Neural progenitor cell (in vitro differentiated cells): ENCODE measurements at regions not wholly inside any gene's neighbourhood (a gene's known extent, or its start where the extent isn't known, plus 50 kb on each side); places are given as distances from the start of the nearest gene placed in this dataset.

ENCODE experiments used
- DNase-seq: peaks from one replicate; pipeline ENCODE4 v3.0.0-alpha.2; 2016; ENCODE audit warnings: low spot score
- H2AFZ ChIP-seq: fragments of 200-600 bp; sonication (generic); replicated peaks from 2 replicates; pipeline ENCODE4 v1.6.1; 2016; ENCODE audit warnings: antibody characterized with exemption
- H3F3A ChIP-seq: fragments of 200-600 bp; sonication (generic); 2 replicates; pipeline ENCODE4 v1.6.1; 2016; ENCODE audit warnings: antibody characterized with exemption, low read depth
- H3K27ac ChIP-seq: fragments of 200-600 bp; sonication (generic); 2 replicates; pipeline ENCODE4 v1.5.1; 2016; ENCODE audit warnings: mild to moderate bottlenecking
- H3K27me3 ChIP-seq: fragments of 200-600 bp; sonication (generic); 2 replicates; pipeline ENCODE4 v1.6.1; 2016; ENCODE audit warnings: mild to moderate bottlenecking, moderate library complexity
- H3K36me3 ChIP-seq: fragments of 200-600 bp; sonication (generic); 2 replicates; pipeline ENCODE4 v1.5.1; 2016
- H3K4me1 ChIP-seq: fragments of 200-600 bp; sonication (generic); 2 replicates; pipeline ENCODE4 v1.6.1; 2016; ENCODE audit warnings: mixed run types
- H3K4me2 ChIP-seq: fragments of 200-600 bp; sonication (generic); 2 replicates; pipeline ENCODE4 v1.6.1; 2016
- H3K4me3 ChIP-seq: fragments of 200-600 bp; sonication (generic); 2 replicates; pipeline ENCODE4 v1.5.1; 2016
- H3K79me2 ChIP-seq: fragments of 200-600 bp; sonication (generic); 2 replicates; pipeline ENCODE4 v1.6.1; 2016; ENCODE audit warnings: low read depth
- H3K9ac ChIP-seq: fragments of 200-600 bp; sonication (generic); 2 replicates; pipeline ENCODE4 v1.6.1; 2016
- H3K9me3 ChIP-seq: fragments of 200-600 bp; sonication (generic); 2 replicates; pipeline ENCODE4 v1.5.1; 2016; ENCODE audit warnings: low read depth
- H4K20me1 ChIP-seq: fragments of 200-600 bp; sonication (generic); 2 replicates; pipeline ENCODE4 v1.6.1; 2016; ENCODE audit warnings: low read depth
- H3K27ac Mint-ChIP-seq: 3 replicates; pipeline ENCODE4 v1.8.0; 2021; ENCODE audit warnings: mixed read lengths
- H3K27me3 Mint-ChIP-seq: 2 replicates; pipeline ENCODE4 v1.8.0; 2022; ENCODE audit warnings: low read depth, mild to moderate bottlenecking, inconsistent platforms, moderate library complexity, mixed read lengths; ENCODE audit not compliant: insufficient read depth
- H3K36me3 Mint-ChIP-seq: 3 replicates; pipeline ENCODE4 v1.8.0; 2021; ENCODE audit warnings: mixed read lengths
- H3K4me1 Mint-ChIP-seq: 3 replicates; pipeline ENCODE4 v1.8.0; 2021; ENCODE audit warnings: mixed read lengths
- H3K4me3 Mint-ChIP-seq: 3 replicates; pipeline ENCODE4 v1.8.0; 2021; ENCODE audit warnings: mild to moderate bottlenecking, moderate library complexity, mixed read lengths
- H3K9me3 Mint-ChIP-seq: 3 replicates; pipeline ENCODE4 v1.8.0; 2020; ENCODE audit warnings: mixed read lengths
- CTCF ChIP-seq: fragments of 200-600 bp; sonication (generic); IDR thresholded peaks from 2 replicates; pipeline ENCODE4 v1.5.1; 2017; ENCODE audit warnings: antibody characterized with exemption, mild to moderate bottlenecking
- EZH2 ChIP-seq: fragments of 200-600 bp; sonication (generic); IDR thresholded peaks from 2 replicates; pipeline ENCODE4 v1.6.1; 2017; ENCODE audit warnings: antibody characterized with exemption, mild to moderate bottlenecking, moderate library complexity
- EZH2phosphoT487 ChIP-seq: fragments of 200-600 bp; sonication (generic); IDR thresholded peaks from 2 replicates; pipeline ENCODE4 v1.6.1; 2017; ENCODE audit warnings: antibody characterized with exemption

- DNase-seq, result peak; percentile 13
Measured at GRCh38 chr4:74873545-74874301, 59.2 kb upstream of the PARM1 start.

GRCh38 chr4:74858921-74859562 is 64.7 kb upstream of the BTC start:
- Histone ChIP-seq H3K4me1 (no peaks in the 10 kb centered on the region), H2AFZ (no peak overlapping the region), H3K9ac (no peak overlapping the region), H3F3A (no peaks in the 10 kb centered on the region), H4K20me1 (no peaks in the 10 kb centered on the region), H3K9me3 (no peaks in the 10 kb centered on the region), H3K27me3 (no peaks in the 10 kb centered on the region), H3K4me3 (no peak overlapping the region), H3K4me2 (no peak overlapping the region), H3K27ac (no peak overlapping the region), H3K79me2 (no peaks in the 10 kb centered on the region), H3K36me3 (no peaks in the 10 kb centered on the region)
- TF ChIP-seq EZH2phosphoT487 (no peak), CTCF (no peak), EZH2 (no peak)
- Mint-ChIP-seq H3K27ac (no peak overlapping the region), H3K4me3 (no peak overlapping the region), H3K36me3 (no peaks in the 10 kb centered on the region), H3K27me3 (no peaks in the 10 kb centered on the region), H3K4me1 (no peaks in the 10 kb centered on the region), H3K9me3 (peaks cover 6% of the 10 kb centered on the region)
- DNase-seq, result no peak

More at GRCh38 chr4:74873545-74874301, 59.2 kb upstream of the PARM1 start:
- Mint-ChIP-seq H3K9me3 (no peaks in the 10 kb centered on the region), H3K4me1 (peaks cover 10% of the 10 kb centered on the region), H3K36me3 (no peaks in the 10 kb centered on the region), H3K27me3 (peaks cover 2% of the 10 kb centered on the region), H3K27ac (no peak overlapping the region), H3K4me3 (no peak overlapping the region)
- Histone ChIP-seq H3K79me2 (no peaks in the 10 kb centered on the region), H3K27ac (no peak overlapping the region), H3K4me1 (no peaks in the 10 kb centered on the region), H2AFZ (no peak overlapping the region), H3K9ac (no peak overlapping the region), H3K9me3 (no peaks in the 10 kb centered on the region), H4K20me1 (no peaks in the 10 kb centered on the region), H3K27me3 (no peaks in the 10 kb centered on the region), H3K36me3 (no peaks in the 10 kb centered on the region), H3K4me2 (no peak overlapping the region), H3K4me3 (no peak overlapping the region), H3F3A (no peaks in the 10 kb centered on the region)
- TF ChIP-seq CTCF (no peak), EZH2phosphoT487 (no peak), EZH2 (no peak)

GRCh38 chr4:74855879-74856278 is 61.6 kb upstream of the BTC start:
- Histone ChIP-seq H3K36me3 (no peaks in the 10 kb centered on the region), H2AFZ (no peak overlapping the region), H4K20me1 (no peaks in the 10 kb centered on the region), H3K9ac (no peak overlapping the region), H3K27ac (no peak overlapping the region), H3K4me2 (no peak overlapping the region), H3K4me3 (no peak overlapping the region), H3K4me1 (no peaks in the 10 kb centered on the region), H3K9me3 (no peaks in the 10 kb centered on the region), H3F3A (no peaks in the 10 kb centered on the region), H3K79me2 (no peaks in the 10 kb centered on the region), H3K27me3 (no peaks in the 10 kb centered on the region)
- no peak for DNase-seq
- H3K4me3 Mint-ChIP-seq, result no peak overlapping the region
- peaks cover 5% of the 10 kb centered on the region for H3K9me3 Mint-ChIP-seq
- H3K36me3 Mint-ChIP-seq, result no peaks in the 10 kb centered on the region
- TF ChIP-seq CTCF (no peak), EZH2phosphoT487 (no peak), EZH2 (no peak)
- no peak overlapping the region for H3K27ac Mint-ChIP-seq
- no peaks in the 10 kb centered on the region for H3K4me1 Mint-ChIP-seq
- no peaks in the 10 kb centered on the region for H3K27me3 Mint-ChIP-seq
